GM23338 (cell line): ENCODE measurements at regions not wholly inside any gene's neighbourhood (a gene's known extent, or its start where the extent isn't known, plus 50 kb on each side); places are given as distances from the start of the nearest gene placed in this dataset.

Source experiments
- ATAC-seq: fragments of 200-7000 bp; cut with Tn5 transposase; 3 replicates; pipeline ENCODE4 v1.9.1; 2020
- DNase-seq: peaks from one replicate; pipeline ENCODE4 v3.0.0-alpha.2; 2015; ENCODE audit warnings: low spot score
- H2AFZ ChIP-seq: fragments of 200-600 bp; sonication (generic); 2 replicates; pipeline ENCODE4 v1.8.0; 2016; ENCODE audit warnings: antibody characterized with exemption, mild to moderate bottlenecking, moderate library complexity
- H3F3A ChIP-seq: fragments of 200-600 bp; sonication (generic); replicated peaks from 2 replicates; pipeline ENCODE4 v1.8.0; 2017; ENCODE audit warnings: antibody characterized with exemption, mixed run types, low read depth
- H3K27ac ChIP-seq: fragments of 200-600 bp; sonication (generic); 2 replicates; pipeline ENCODE4 v1.6.1; 2016; ENCODE audit warnings: low read depth
- H3K27me3 ChIP-seq: fragments of 200-600 bp; sonication (generic); 2 replicates; pipeline ENCODE4 v1.8.0; 2016; ENCODE audit warnings: mild to moderate bottlenecking, mixed run types, moderate library complexity; ENCODE audit not compliant: insufficient read depth
- H3K36me3 ChIP-seq: fragments of 200-600 bp; sonication (generic); 2 replicates; pipeline ENCODE4 v1.8.0; 2016; ENCODE audit warnings: mild to moderate bottlenecking; ENCODE audit not compliant: insufficient read depth
- H3K4me1 ChIP-seq: fragments of 200-600 bp; sonication (generic); 2 replicates; pipeline ENCODE4 v1.8.0; 2016; ENCODE audit warnings: mild to moderate bottlenecking, moderate library complexity; ENCODE audit not compliant: insufficient read depth
- H3K4me2 ChIP-seq: fragments of 200-600 bp; sonication (generic); 2 replicates; pipeline ENCODE4 v1.7.1; 2017; ENCODE audit warnings: mixed run types
- H3K4me3 ChIP-seq: fragments of 200-600 bp; sonication (generic); 2 replicates; pipeline ENCODE4 v1.6.1; 2016; ENCODE audit warnings: mixed run types
- H3K79me2 ChIP-seq: fragments of 200-600 bp; sonication (generic); replicated peaks from 2 replicates; pipeline ENCODE4 v1.8.0; 2017; ENCODE audit warnings: mild to moderate bottlenecking; ENCODE audit not compliant: insufficient read depth
- H3K9me2 ChIP-seq: fragments of 200-600 bp; sonication (generic); 2 replicates; pipeline ENCODE4 v1.8.0; 2017; ENCODE audit not compliant: insufficient read depth
- H4K20me1 ChIP-seq: fragments of 200-600 bp; sonication (generic); replicated peaks from 2 replicates; pipeline ENCODE4 v1.8.0; 2017; ENCODE audit warnings: mild to moderate bottlenecking; ENCODE audit not compliant: insufficient read depth
- H3K27ac Mint-ChIP-seq: 2 replicates; pipeline ENCODE4 v1.8.0; 2020; ENCODE audit warnings: inconsistent platforms, mild to moderate bottlenecking, moderate library complexity, mixed read lengths
- H3K27me3 Mint-ChIP-seq: 3 replicates; pipeline ENCODE4 v1.8.0; 2022; ENCODE audit warnings: low read depth, mild to moderate bottlenecking, moderate library complexity, mixed read lengths, inconsistent platforms; ENCODE audit not compliant: insufficient read depth, poor library complexity
- H3K36me3 Mint-ChIP-seq: 3 replicates; pipeline ENCODE4 v1.8.0; 2021; ENCODE audit warnings: low read depth, mild to moderate bottlenecking, inconsistent platforms, moderate library complexity, mixed read lengths
- H3K4me1 Mint-ChIP-seq: 3 replicates; pipeline ENCODE4 v1.8.0; 2020; ENCODE audit warnings: mild to moderate bottlenecking, inconsistent platforms, mixed read lengths
- H3K4me3 Mint-ChIP-seq: 3 replicates; pipeline ENCODE4 v1.8.0; 2021; ENCODE audit warnings: moderate library complexity, mild to moderate bottlenecking, inconsistent platforms, mixed read lengths
- H3K9me3 Mint-ChIP-seq: 3 replicates; pipeline ENCODE4 v1.8.0; 2020; ENCODE audit warnings: moderate library complexity, mild to moderate bottlenecking, inconsistent platforms, mixed read lengths
- CREB1 ChIP-seq: fragments of 250-450 bp; sonication (Bioruptor Pico); IDR thresholded peaks from 2 replicates; pipeline ENCODE4 v1.5.0; 2020; ENCODE audit warnings: low read depth, mild to moderate bottlenecking, moderate library complexity
- EZH2phosphoT487 ChIP-seq: fragments of 200-600 bp; sonication (generic); IDR thresholded peaks from one replicate; pipeline ENCODE4 v1.8.1; 2018; ENCODE audit warnings: antibody characterized with exemption; ENCODE audit not compliant: unreplicated experiment
- JUNB ChIP-seq: IDR thresholded peaks from one replicate; pipeline ENCODE4 v1.6.1; 2016; ENCODE audit warnings: antibody characterized with exemption; ENCODE audit not compliant: unreplicated experiment
- NANOG ChIP-seq: IDR thresholded peaks from 2 replicates; pipeline ENCODE4 v1.6.1; 2016; ENCODE audit warnings: antibody characterized with exemption, borderline replicate concordance
- REST ChIP-seq: IDR thresholded peaks from one replicate; pipeline ENCODE4 v1.6.1; 2018; ENCODE audit warnings: antibody characterized with exemption; ENCODE audit not compliant: unreplicated experiment
- STAT1 ChIP-seq: IDR thresholded peaks from one replicate; pipeline ENCODE4 v1.6.1; 2016; ENCODE audit warnings: antibody characterized with exemption; ENCODE audit not compliant: unreplicated experiment
- ZNF114 ChIP-seq: fragments of 250-450 bp; sonication (Bioruptor Pico); IDR thresholded peaks from 2 replicates; pipeline ENCODE4 v1.5.0; 2020; ENCODE audit warnings: mild to moderate bottlenecking, moderate library complexity
- ZNF331 ChIP-seq: fragments of 250-450 bp; sonication (Bioruptor Pico); IDR thresholded peaks from 2 replicates; pipeline ENCODE4 v1.5.0; 2020; ENCODE audit warnings: low read depth, mild to moderate bottlenecking, moderate library complexity
- ZNF462 ChIP-seq: fragments of 250-450 bp; sonication (Bioruptor Pico); IDR thresholded peaks from 2 replicates; pipeline ENCODE4 v1.5.0; 2020; ENCODE audit warnings: mild to moderate bottlenecking, moderate library complexity

- H3K36me3 ChIP-seq: no peaks in the 10 kb centered on the region
- no peaks in the 10 kb centered on the region; the same call in 1 of the 2 replicates for H3K4me1 ChIP-seq
- H3K27ac ChIP-seq: no peak overlapping the region
- no peaks in the 10 kb centered on the region for H3K9me2 ChIP-seq
- H3K4me2 ChIP-seq: no peak overlapping the region
- Mint-ChIP-seq H3K4me1 (peaks cover 22% of the 10 kb centered on the region), H3K27me3 (peaks cover 6% of the 10 kb centered on the region), H3K36me3 (no peaks in the 10 kb centered on the region), H3K9me3 (no peaks in the 10 kb centered on the region; the same call in 2 of the 3 replicates), H3K27ac (no peak overlapping the region; the same call in 1 of the 2 replicates), H3K4me3 (no peak overlapping the region)
- no peak overlapping the region for H2AFZ ChIP-seq
- no peak overlapping the region for H3K4me3 ChIP-seq
- no peaks in the 10 kb centered on the region for H3K27me3 ChIP-seq
- H4K20me1 ChIP-seq: no peaks in the 10 kb centered on the region
- H3K79me2 ChIP-seq: no peaks in the 10 kb centered on the region
- DNase-seq (no peak), ATAC-seq (no peak)
- TF ChIP-seq ZNF462 (CRISPR knock-in tag) (no peak), NANOG (no peak), EZH2phosphoT487 (no peak), JUNB (no peak), ZNF331 (CRISPR knock-in tag) (no peak), CREB1 (CRISPR knock-in tag) (no peak), ZNF114 (CRISPR knock-in tag) (no peak), STAT1 (no peak), REST (no peak)
- peaks cover 9% of the 10 kb centered on the region for H3F3A ChIP-seq
Measured at GRCh38 chr9:135224921-135225541, 137.6 kb downstream of the OLFM1 start.
